SK-N-SH (cell line): ENCODE measurements at regions not wholly inside any gene's neighbourhood (a gene's known extent, or its start where the extent isn't known, plus 50 kb on each side); places are given as distances from the start of the nearest gene placed in this dataset.

Experiments used
- CTCF ChIA-PET: fragments of 300-600, 350-600 bp; formaldehyde crosslinking; extraction: SDS; loops from one replicate; lab custom pipeline; 2021; lab: Yijun Ruan, JAX
- POLR2A ChIA-PET: fragments of 350-600 bp; sonication (Branson Sonifier 250); formaldehyde crosslinking; extraction: SDS; loops from one replicate; lab custom pipeline; 2020; ENCODE audit warnings: antibody characterized with exemption, inconsistent platforms; lab: Yijun Ruan, JAX
- DNase-seq: peaks from one replicate; pipeline ENCODE4 v3.0.0; 2012
- H2AFZ ChIP-seq: fragments of 200-600 bp; sonication (generic); 2 replicates; pipeline ENCODE4 v1.8.1; 2016; ENCODE audit warnings: antibody characterized with exemption, mild to moderate bottlenecking, low read depth
- H3F3A ChIP-seq: fragments of 200-600 bp; sonication (generic); replicated peaks from 2 replicates; pipeline ENCODE3; 2016; ENCODE audit warnings: antibody characterized with exemption, mild to moderate bottlenecking; ENCODE audit not compliant: insufficient read depth
- H3K27ac ChIP-seq, 2 experiments: fragments of 200-500 bp in 1 of 2; fragments of 200-600 bp in 1 of 2; sonication (Bioruptor generic) in 1 of 2; sonication (generic), shearing (Covaris generic) in 1 of 2; 2 replicates each; pipeline versions ENCODE4 v1.5.1 to v1.6.1; 2014 to 2016; ENCODE audit warnings: low read depth in 2 of 2, inconsistent platforms in 1 of 2, low read length in 1 of 2, mild to moderate bottlenecking in 1 of 2, mixed read lengths in 1 of 2
- H3K27me3 ChIP-seq: fragments of 200-600 bp; sonication (generic), shearing (Covaris generic); 2 replicates; pipeline ENCODE4 v1.6.1; 2016; ENCODE audit warnings: mixed run types; ENCODE audit not compliant: insufficient read depth
- H3K36me3 ChIP-seq, 2 experiments: fragments of 200-500 bp in 1 of 2; fragments of 200-600 bp in 1 of 2; sonication (Bioruptor generic) in 1 of 2; sonication (generic) in 1 of 2; replicated peaks in 1 of 2; 2 replicates each; pipeline versions ENCODE3 to v1.5.1; 2014 to 2016; ENCODE audit warnings: low read length in 1 of 2, mild to moderate bottlenecking in 1 of 2; ENCODE audit not compliant: insufficient read depth in 2 of 2, control insufficient read depth in 1 of 2
- H3K4me1 ChIP-seq, 2 experiments: fragments of 200-500 bp in 1 of 2; fragments of 200-600 bp in 1 of 2; sonication (Bioruptor generic) in 1 of 2; sonication (generic), shearing (Covaris generic) in 1 of 2; 2 replicates each; pipeline versions ENCODE4 v1.5.1 to v1.6.1; 2014 to 2016; ENCODE audit warnings: low read depth in 1 of 2, low read length in 1 of 2, mixed run types in 1 of 2; ENCODE audit not compliant: insufficient read depth in 2 of 2, control insufficient read depth in 1 of 2
- H3K4me2 ChIP-seq: fragments of 200-600 bp; sonication (generic), shearing (Covaris generic); 2 replicates; pipeline ENCODE4 v1.6.1; 2017; ENCODE audit warnings: mixed run types
- H3K4me3 ChIP-seq, 2 experiments: fragments of 200-500 bp in 1 of 2; fragments of 200-600 bp in 1 of 2; sonication (Bioruptor generic) in 1 of 2; sonication (generic), shearing (Covaris generic) in 1 of 2; 2 replicates each; pipeline versions ENCODE4 v1.5.1 to v1.8.1; 2014 to 2016; ENCODE audit warnings: low read depth in 2 of 2, inconsistent platforms in 1 of 2, low read length in 1 of 2, mild to moderate bottlenecking in 1 of 2, mixed read lengths in 1 of 2, moderate library complexity in 1 of 2
- H3K79me2 ChIP-seq: fragments of 200-600 bp; sonication (generic); 2 replicates; pipeline ENCODE4 v1.8.1; 2017; ENCODE audit warnings: mild to moderate bottlenecking; ENCODE audit not compliant: insufficient read depth
- H3K9ac ChIP-seq: fragments of 200-600 bp; sonication (generic); 2 replicates; pipeline ENCODE4 v1.6.1; 2017; ENCODE audit warnings: mixed run types
- H3K9me2 ChIP-seq: fragments of 200-600 bp; sonication (generic); 2 replicates; pipeline ENCODE4 v1.6.1; 2017; ENCODE audit warnings: mixed run types
- H3K9me3 ChIP-seq: fragments of 200-600 bp; sonication (generic); 2 replicates; pipeline ENCODE4 v1.6.1; 2017; ENCODE audit warnings: mixed run types, mild to moderate bottlenecking, moderate library complexity
- H4K20me1 ChIP-seq: fragments of 200-600 bp; sonication (generic); 2 replicates; pipeline ENCODE4 v1.6.1; 2017; ENCODE audit warnings: mild to moderate bottlenecking, mixed run types; ENCODE audit not compliant: insufficient read depth
- ELF1 ChIP-seq: IDR thresholded peaks from 2 replicates; pipeline ENCODE4 v1.4.0; 2012
- EP300 ChIP-seq, 2 experiments: IDR thresholded peaks; 2 replicates each; pipeline versions ENCODE4 v1.4.0 to v1.6.1; 2012; ENCODE audit warnings: borderline replicate concordance in 1 of 2, low read depth in 1 of 2, low read length in 1 of 2
- EZH2phosphoT487 ChIP-seq: fragments of 200-600 bp; sonication (generic); IDR thresholded peaks from 2 replicates; pipeline ENCODE4 v1.6.1; 2017; ENCODE audit warnings: low read depth, mixed run types, mild to moderate bottlenecking, antibody characterized with exemption, moderate library complexity, borderline replicate concordance
- FOSL2 ChIP-seq: IDR thresholded peaks from 2 replicates; pipeline ENCODE4 v1.4.0; 2012; ENCODE audit warnings: low read depth, mild to moderate bottlenecking, moderate library complexity, borderline replicate concordance
- FOXM1 ChIP-seq: IDR thresholded peaks from 2 replicates; pipeline ENCODE4 v1.4.0; 2012; ENCODE audit warnings: low read depth, mild to moderate bottlenecking
- GATA2 ChIP-seq: sonication (generic); formaldehyde crosslinking; IDR thresholded peaks from 2 replicates; pipeline ENCODE4 v1.5.0; 2020; ENCODE audit warnings: mild to moderate bottlenecking, missing genetic modification reagents
- MXI1 ChIP-seq: IDR thresholded peaks from 2 replicates; pipeline ENCODE4 v1.6.1; 2012; ENCODE audit warnings: mild to moderate bottlenecking, low read depth, low read length, improper control_type of control experiment
- NRF1 ChIP-seq: IDR thresholded peaks from 2 replicates; pipeline ENCODE4 v1.6.1; 2012; ENCODE audit warnings: low read depth, mild to moderate bottlenecking, low read length
- PBX3 ChIP-seq: IDR thresholded peaks from 2 replicates; pipeline ENCODE4; 2012
- POLR2AphosphoS5 ChIP-seq: IDR thresholded peaks from 2 replicates; pipeline ENCODE4 v1.6.1; 2012; ENCODE audit warnings: low read depth, low read length
- RCOR1 ChIP-seq: fragments of 150-350 bp; IDR thresholded peaks from 2 replicates; pipeline ENCODE4 v1.6.1; 2017; ENCODE audit warnings: antibody characterized with exemption, low read length
- SIN3A ChIP-seq: IDR thresholded peaks from 2 replicates; pipeline ENCODE4 v1.6.1; 2012; ENCODE audit warnings: low read depth, mild to moderate bottlenecking, low read length, moderate library complexity, borderline replicate concordance
- TAF1 ChIP-seq: IDR thresholded peaks from 2 replicates; pipeline ENCODE4 v1.6.1; 2012; ENCODE audit warnings: low read depth, mild to moderate bottlenecking, low read length, moderate library complexity, borderline replicate concordance
- TEAD4 ChIP-seq: IDR thresholded peaks from 2 replicates; pipeline ENCODE4 v1.4.0; 2012; ENCODE audit warnings: mild to moderate bottlenecking, borderline replicate concordance; ENCODE audit not compliant: insufficient read depth
- WGBS: methylation state at CpG from one replicate; pipeline ENCODE4 v1.1.6; 2017; ENCODE audit warnings: low lambda C conversion rate; 5-methylcytosine and 5-hydroxymethylcytosine counted together
- TF ChIP-seq, protein P1 (sequence below): fragments of 150-350 bp; IDR thresholded peaks from 2 replicates; pipeline ENCODE4 v1.6.1; 2017; ENCODE audit warnings: antibody characterized with exemption, low read length, low read depth, borderline replicate concordance

DNA sequence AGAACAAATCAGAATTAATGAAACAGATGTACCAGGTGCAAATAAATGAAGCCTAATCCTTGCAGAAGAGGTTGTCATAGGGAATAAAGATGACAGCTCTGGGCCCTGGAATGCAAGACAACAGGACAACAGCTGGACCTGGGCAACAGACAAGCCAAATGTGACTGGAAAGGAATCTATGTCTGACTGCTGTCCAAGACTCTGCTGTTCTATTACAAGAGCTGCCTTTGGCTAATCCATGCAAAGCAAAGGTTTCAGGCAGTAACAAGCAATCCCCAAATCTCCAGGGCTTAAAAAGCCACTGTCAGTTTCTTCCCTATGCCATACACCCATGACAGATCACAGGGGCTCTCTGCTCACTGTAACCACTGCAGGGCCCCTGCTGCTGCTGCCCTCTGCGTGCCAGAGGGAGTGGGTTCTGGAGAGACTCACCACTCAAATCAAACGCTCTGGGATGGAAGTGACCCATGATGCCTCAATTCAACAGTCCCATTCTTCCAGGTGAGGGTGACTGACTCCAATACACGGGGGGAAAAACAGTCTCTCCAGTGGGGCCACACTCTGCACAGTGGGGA is 218.9 kb upstream of the SFSWAP start:
- TF ChIP-seq NRF1 (no peak), MXI1 (0 out of 2 replicates have a peak, but pooled peaks have one; percentile 17), PBX3 (no peak), EP300 (IDR thresholded peaks at IDR 0.05; ENCODE audit: borderline replicate concordance in 1 of 2, low read depth in 1 of 2, low read length in 1 of 2) (0 out of 4 replicates have a peak, but pooled peaks of 1 of the 2 experiments have one; percentile 21), GATA2 (CRISPR knock-in tag) (peak; percentile 30; the same call in 1 of the 2 replicates), TEAD4 (no peak), TAF1 (no peak), SIN3A (no peak), RCOR1 (0 out of 2 replicates have a peak, but pooled peaks have one; percentile 32), POLR2AphosphoS5 (no peak)
- TF ChIP-seq, protein P1, sequence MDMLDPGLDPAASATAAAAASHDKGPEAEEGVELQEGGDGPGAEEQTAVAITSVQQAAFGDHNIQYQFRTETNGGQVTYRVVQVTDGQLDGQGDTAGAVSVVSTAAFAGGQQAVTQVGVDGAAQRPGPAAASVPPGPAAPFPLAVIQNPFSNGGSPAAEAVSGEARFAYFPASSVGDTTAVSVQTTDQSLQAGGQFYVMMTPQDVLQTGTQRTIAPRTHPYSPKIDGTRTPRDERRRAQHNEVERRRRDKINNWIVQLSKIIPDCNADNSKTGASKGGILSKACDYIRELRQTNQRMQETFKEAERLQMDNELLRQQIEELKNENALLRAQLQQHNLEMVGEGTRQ: no peak
- H2AFZ ChIP-seq: no peak overlapping the region
- H3K9me2 ChIP-seq: no peaks in the 10 kb centered on the region
- H3K9me3 ChIP-seq: no peaks in the 10 kb centered on the region
- H3K79me2 ChIP-seq: no peaks in the 10 kb centered on the region
- peaks cover 0 to 30% of the 10 kb centered on the region in 2 experiments; a peak in 2 of 4 replicates for H3K4me1 ChIP-seq
- POLR2A ChIA-PET: no interaction called here
- no peak overlapping the region for H3K4me3 ChIP-seq
- CTCF ChIA-PET: interaction anchor here (0.6 to 1.8 kb wide), 3 partner anchors 14 to 301 kb away, joined by 3 to 4 read pairs (median 4); no protein-coding TSS in a partner anchor
- 17% methylated on average over 2 of the region's 3 CpGs for WGBS
- no peaks in the 10 kb centered on the region for H3K27me3 ChIP-seq
- H3K4me2 ChIP-seq: no peak overlapping the region
- no peaks in the 10 kb centered on the region for H3F3A ChIP-seq
- peak; percentile 67 for DNase-seq
- no peaks in the 10 kb centered on the region for H4K20me1 ChIP-seq
- H3K36me3 ChIP-seq: no peaks in the 10 kb centered on the region
- H3K27ac ChIP-seq: no peak overlapping the region
- no peak overlapping the region for H3K9ac ChIP-seq

DNA sequence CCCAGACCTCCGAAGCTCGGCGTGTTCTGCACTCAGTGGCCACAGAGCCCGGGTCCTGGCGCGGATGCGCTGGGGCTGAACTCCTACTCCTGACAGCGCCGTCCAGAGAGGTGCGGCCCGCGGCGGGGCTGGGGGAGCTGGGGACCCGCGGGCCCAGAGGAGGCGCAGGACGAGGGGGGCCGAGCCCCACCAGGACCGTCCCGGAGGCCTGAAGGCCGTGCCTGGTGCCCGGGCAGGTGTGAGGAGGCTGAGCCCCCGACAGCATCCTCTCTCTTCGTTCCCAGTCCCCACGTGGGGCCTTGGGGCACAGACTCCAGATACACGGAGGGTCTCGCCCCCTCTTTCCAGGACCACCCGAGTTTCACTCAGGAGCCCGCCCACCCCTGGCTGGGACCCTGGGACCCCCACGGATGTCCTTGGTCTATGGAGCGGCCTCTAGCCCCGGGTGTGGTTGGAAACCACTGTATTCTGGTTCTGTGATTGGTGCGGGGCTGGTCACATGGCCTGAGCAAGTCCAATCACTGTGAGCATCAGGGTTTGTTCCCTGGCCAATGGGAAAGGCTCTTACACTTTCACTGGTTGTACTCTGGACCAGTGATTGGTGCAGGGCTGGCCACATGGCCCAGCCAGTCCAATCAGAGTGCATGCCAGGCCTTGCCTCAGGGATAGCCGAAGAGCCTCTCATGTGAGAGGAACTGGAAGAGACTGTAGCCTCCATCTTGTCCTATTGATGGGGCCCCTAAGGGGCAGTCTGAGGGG is 217.6 kb upstream of the SFSWAP start:
- H3K9me3 ChIP-seq: no peaks in the 10 kb centered on the region
- TF ChIP-seq FOSL2 (no peak), POLR2AphosphoS5 (no peak), FOXM1 (no peak), MXI1 (no peak), ELF1 (no peak), EZH2phosphoT487 (no peak), EP300 (IDR thresholded peaks at IDR 0.05; ENCODE audit: borderline replicate concordance in 1 of 2, low read depth in 1 of 2, low read length in 1 of 2) (no peak)
- H3K9ac ChIP-seq: no peak overlapping the region
- H3K27ac ChIP-seq: no peak overlapping the region
- no peaks in the 10 kb centered on the region for H4K20me1 ChIP-seq
- no peaks in the 10 kb centered on the region for H3K36me3 ChIP-seq
- POLR2A ChIA-PET: no interaction called here
- H3K27me3 ChIP-seq: no peaks in the 10 kb centered on the region
- CTCF ChIA-PET: no interaction called here
- 35% methylated on average over 7 of the region's 34 CpGs for WGBS
- H3K4me2 ChIP-seq: no peak overlapping the region
- no peaks in the 10 kb centered on the region for H3F3A ChIP-seq
- DNase-seq: peak; percentile 43
- no peak overlapping the region for H2AFZ ChIP-seq
- no peaks in the 10 kb centered on the region for H3K79me2 ChIP-seq
- H3K9me2 ChIP-seq: no peaks in the 10 kb centered on the region
- H3K4me1 ChIP-seq: peaks cover 0 to 25% of the 10 kb centered on the region in 2 experiments; a peak in 2 of 4 replicates
- no peak overlapping the region for H3K4me3 ChIP-seq
